GM13977 (cell line): ENCODE measurements at regions not wholly inside any gene's neighbourhood (a gene's known extent, or its start where the extent isn't known, plus 50 kb on each side); places are given as distances from the start of the nearest gene placed in this dataset.
"Not testable (repeated sequence)": the region's sequence is repeated elsewhere in the genome, so short reads cannot be mapped to it uniquely, and the experiment has no call there.

Source experiments
- DNase-seq: peaks from one replicate; pipeline ENCODE4 v3.0.0; 2012; ENCODE audit warnings: low spot score
- CTCF ChIP-seq: IDR thresholded peaks from 2 replicates; pipeline ENCODE4 v1.5.1; 2012; ENCODE audit warnings: mild to moderate bottlenecking, control low read depth; ENCODE audit not compliant: insufficient read depth; ENCODE audit errors: extremely low read depth, missing control alignments
- in situ Hi-C: fragments of 300-500 bp; cut with MboI; formaldehyde crosslinking; loops from one replicate; pipeline ENCODE4 v1.12.0; 2022; ENCODE audit warnings: low sequenced_read_pairs, low pct_unique_long_range_greater_than_20kb, mixed read lengths, inconsistent platforms; ENCODE audit not compliant: unreplicated experiment

DNA sequence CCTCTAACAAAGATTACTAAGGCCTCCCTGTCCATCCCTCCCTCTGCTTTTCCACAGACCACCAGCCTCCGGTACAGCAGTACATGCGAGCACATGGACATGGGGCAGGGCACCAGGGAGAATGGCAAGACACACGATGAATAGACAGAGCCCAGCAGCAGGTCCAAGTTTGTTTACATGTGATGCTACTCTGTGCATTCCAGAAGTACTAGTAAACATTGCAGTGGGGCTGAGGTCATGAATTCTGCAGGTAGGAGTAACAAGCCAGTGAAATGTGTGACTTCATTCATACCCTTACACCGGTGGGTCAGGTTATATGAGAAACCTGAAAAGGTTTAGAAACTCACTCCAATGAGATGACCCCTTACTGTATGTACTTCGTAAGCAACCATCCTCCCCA lies 205.7 kb downstream of the BCL11A start:
- TF ChIP-seq CTCF, result no peak
- in situ Hi-C loops, result no loop called here

DNA sequence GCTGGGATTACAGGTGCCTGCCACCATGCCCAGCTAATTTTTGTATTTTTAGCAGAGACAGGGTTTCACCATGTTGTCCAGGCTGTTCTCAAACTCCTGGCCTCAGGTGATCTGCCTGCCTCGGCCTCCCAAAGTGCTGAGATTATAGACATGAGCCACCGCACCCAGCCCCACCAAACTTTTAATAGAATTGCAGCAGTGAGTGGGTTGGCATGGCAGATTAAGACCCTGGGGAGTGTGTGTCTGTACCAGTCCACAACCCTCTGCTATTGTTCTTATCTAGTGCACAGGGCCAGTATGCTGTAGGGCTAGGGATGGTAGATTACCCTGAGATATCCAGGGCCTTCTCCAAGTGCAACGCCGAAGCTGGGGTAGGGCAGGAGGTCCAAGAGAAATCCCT lies 211.0 kb downstream of the BCL11A start:
- in situ Hi-C loops, DNase-seq: not testable (repeated sequence)

More for the DNA sequence above, 205.7 kb downstream of the BCL11A start:
- DNase-seq, result no peak

GRCh38 chr2:60341151-60341550 lies 212.3 kb downstream of the BCL11A start:
- in situ Hi-C loops, result no loop called here
- TF ChIP-seq CTCF, result no peak
- DNase-seq, result no peak

DNA sequence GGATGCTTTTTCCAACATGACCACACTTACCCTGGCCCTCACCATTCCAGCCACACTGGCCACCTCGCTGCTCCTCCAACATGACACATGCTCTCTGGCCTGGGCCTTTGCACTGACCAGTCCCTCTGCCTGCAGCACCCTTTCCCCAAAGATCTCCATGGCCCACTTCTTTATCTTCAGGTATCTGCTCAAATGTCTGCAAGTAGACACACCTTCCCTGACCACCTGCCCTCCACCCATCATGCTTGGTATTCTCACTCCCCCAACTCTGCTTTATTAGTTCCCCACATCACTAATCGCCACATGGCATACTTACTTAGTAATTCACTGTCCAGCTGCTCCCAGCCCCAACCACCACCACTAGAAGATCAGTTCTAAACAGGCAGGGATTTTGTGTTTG lies 214.2 kb downstream of the BCL11A start:
- no peak for TF ChIP-seq CTCF

GRCh38 chr2:60337142-60337497 lies 216.3 kb downstream of the BCL11A start:
- peak; percentile 35 for TF ChIP-seq CTCF
- no peak for DNase-seq
- in situ Hi-C loops, result no loop called here

More for the DNA sequence above, 214.2 kb downstream of the BCL11A start:
- DNase-seq, result no peak
- in situ Hi-C loops, result no loop called here

- peak; percentile 42 for TF ChIP-seq CTCF
- in situ Hi-C loops, result no loop called here
- no peak for DNase-seq
These were observed 216.9 kb downstream of the BCL11A start for GRCh38 chr2:60336442-60337141.

GRCh38 chr2:60335533-60336237 lies 217.8 kb downstream of the BCL11A start:
- DNase-seq, result no peak
- TF ChIP-seq CTCF, result no peak
- in situ Hi-C loops, result no loop called here
